ENCODE measurements at regions not wholly inside any gene's neighbourhood (a gene's known extent, or its start where the extent isn't known, plus 50 kb on each side); places are given as distances from the start of the nearest gene placed in this dataset.
"Not testable (repeated sequence)": the region's sequence is repeated elsewhere in the genome, so short reads cannot be mapped to it uniquely, and the experiment has no call there.

- no peaks in the 10 kb centered on the region for H3F3A ChIP-seq (ENCODE audit: insufficient read depth, low read length, poor library complexity, severe bottlenecking)
- no peaks in the 10 kb centered on the region for H3K9me2 ChIP-seq (ENCODE audit: insufficient read depth, low read length)
- H3K9me3 ChIP-seq (ENCODE audit: low read length) = no peaks in the 10 kb centered on the region
- H3K79me2 ChIP-seq (replicated peaks; ENCODE audit: insufficient read depth, low read length) = no peaks in the 10 kb centered on the region
- no peak overlapping the region for H3K27ac ChIP-seq (ENCODE audit: low read length)
- H3K4me3 ChIP-seq (ENCODE audit: low read length) = no peak overlapping the region
- H4K20me1 ChIP-seq (ENCODE audit: insufficient read depth) = no peaks in the 10 kb centered on the region
- H3K36me3 ChIP-seq (ENCODE audit: insufficient read depth, low read length) = no peaks in the 10 kb centered on the region
- H2AFZ ChIP-seq (ENCODE audit: low read depth, low read length) = no peak overlapping the region
- H3K4me2 ChIP-seq (ENCODE audit: low read length) = no peak overlapping the region
- no peaks in the 10 kb centered on the region for H3K27me3 ChIP-seq (ENCODE audit: insufficient read depth, low read depth, low read length)
- no peak for TF ChIP-seq POLR2AphosphoS5 (IDR thresholded peaks at IDR 0.05)
- TF ChIP-seq TAF1 (IDR thresholded peaks at IDR 0.05; ENCODE audit: low read depth) = no peak
- TF ChIP-seq EZH2 (IDR thresholded peaks at IDR 0.05; ENCODE audit: borderline replicate concordance, insufficient read depth, low read length, poor library complexity, severe bottlenecking) = no peak
- TF ChIP-seq REST (IDR thresholded peaks at IDR 0.05; ENCODE audit: borderline replicate concordance) = no peak
- no peak for TF ChIP-seq RAD21 (conservative IDR thresholded peaks at IDR 0.05)
- TF ChIP-seq EP300 (conservative IDR thresholded peaks at IDR 0.05; ENCODE audit: poor library complexity, severe bottlenecking) = no peak
- no peak for TF ChIP-seq SMC3 (conservative IDR thresholded peaks at IDR 0.05; ENCODE audit: poor library complexity)
- no peak for TF ChIP-seq MXI1 (conservative IDR thresholded peaks at IDR 0.05; ENCODE audit: poor library complexity, severe bottlenecking)
- TF ChIP-seq CTCF (IDR thresholded peaks at IDR 0.05; ENCODE audit: poor library complexity, severe bottlenecking) = no peak
- no peak overlapping the region for H3K9ac ChIP-seq (ENCODE audit: low read length)
Measured at GRCh38 chr5:154673506-154673905, 81.7 kb upstream of the LARP1 start.

- H3K9ac ChIP-seq (ENCODE audit: low read length); H3F3A ChIP-seq (ENCODE audit: insufficient read depth, low read length, poor library complexity, severe bottlenecking); H3K4me3 ChIP-seq (ENCODE audit: low read length); H3K9me2 ChIP-seq (ENCODE audit: insufficient read depth, low read length); H2AFZ ChIP-seq (ENCODE audit: low read depth, low read length); H3K27me3 ChIP-seq (ENCODE audit: insufficient read depth, low read depth, low read length); H3K36me3 ChIP-seq (ENCODE audit: insufficient read depth, low read length); H3K9me3 ChIP-seq (ENCODE audit: low read length); H3K27ac ChIP-seq (ENCODE audit: low read length); H3K4me2 ChIP-seq (ENCODE audit: low read length); H4K20me1 ChIP-seq (ENCODE audit: insufficient read depth); H3K79me2 ChIP-seq (replicated peaks; ENCODE audit: insufficient read depth, low read length): not testable (repeated sequence)
Measured at GRCh38 chr5:154669913-154670312, 85.3 kb upstream of the LARP1 start.

GRCh38 chr5:154669402-154669801 is 85.8 kb upstream of the LARP1 start:
- H3K4me3 ChIP-seq (ENCODE audit: low read length) = no peak overlapping the region
- no peaks in the 10 kb centered on the region for H3K27me3 ChIP-seq (ENCODE audit: insufficient read depth, low read depth, low read length)
- no peak for TF ChIP-seq EP300 (conservative IDR thresholded peaks at IDR 0.05; ENCODE audit: poor library complexity, severe bottlenecking)
- no peak for TF ChIP-seq SMC3 (conservative IDR thresholded peaks at IDR 0.05; ENCODE audit: poor library complexity)
- no peak for TF ChIP-seq MXI1 (conservative IDR thresholded peaks at IDR 0.05; ENCODE audit: poor library complexity, severe bottlenecking)
- TF ChIP-seq REST (IDR thresholded peaks at IDR 0.05; ENCODE audit: borderline replicate concordance) = no peak
- no peak for TF ChIP-seq EZH2 (IDR thresholded peaks at IDR 0.05; ENCODE audit: borderline replicate concordance, insufficient read depth, low read length, poor library complexity, severe bottlenecking)
- no peak for TF ChIP-seq RAD21 (conservative IDR thresholded peaks at IDR 0.05)
- TF ChIP-seq POLR2AphosphoS5 (IDR thresholded peaks at IDR 0.05) = no peak
- TF ChIP-seq TAF1 (IDR thresholded peaks at IDR 0.05; ENCODE audit: low read depth) = no peak
- no peak overlapping the region for H3K9ac ChIP-seq (ENCODE audit: low read length)
- no peaks in the 10 kb centered on the region for H3K9me3 ChIP-seq (ENCODE audit: low read length)
- no peak overlapping the region for H2AFZ ChIP-seq (ENCODE audit: low read depth, low read length)
- H3K79me2 ChIP-seq (replicated peaks; ENCODE audit: insufficient read depth, low read length) = no peaks in the 10 kb centered on the region
- no peaks in the 10 kb centered on the region for H3K36me3 ChIP-seq (ENCODE audit: insufficient read depth, low read length)
- H3K4me2 ChIP-seq (ENCODE audit: low read length) = no peak overlapping the region
- H4K20me1 ChIP-seq (ENCODE audit: insufficient read depth) = no peaks in the 10 kb centered on the region
- H3K27ac ChIP-seq (ENCODE audit: low read length) = no peak overlapping the region
- no peaks in the 10 kb centered on the region for H3F3A ChIP-seq (ENCODE audit: insufficient read depth, low read length, poor library complexity, severe bottlenecking)
- no peaks in the 10 kb centered on the region for H3K9me2 ChIP-seq (ENCODE audit: insufficient read depth, low read length)
